HUES64 (cell line): ENCODE measurements at regions not wholly inside any gene's neighbourhood (a gene's known extent, or its start where the extent isn't known, plus 50 kb on each side); places are given as distances from the start of the nearest gene placed in this dataset.

ENCODE experiments used
- H3K27ac ChIP-seq: 2 replicates; pipeline ENCODE4 v1.7.0; 2013; ENCODE audit warnings: low read depth, low read length, inconsistent platforms
- H3K27me3 ChIP-seq: 2 replicates; pipeline ENCODE4 v1.6.1; 2013; ENCODE audit warnings: mild to moderate bottlenecking, low read length; ENCODE audit not compliant: insufficient read depth
- H3K36me3 ChIP-seq: 2 replicates; pipeline ENCODE4 v1.6.1; 2013; ENCODE audit warnings: mild to moderate bottlenecking, low read length; ENCODE audit not compliant: insufficient read depth
- H3K4me1 ChIP-seq: 2 replicates; pipeline ENCODE4 v1.6.1; 2013; ENCODE audit warnings: mild to moderate bottlenecking, low read length, moderate library complexity; ENCODE audit not compliant: insufficient read depth
- H3K4me3 ChIP-seq: 2 replicates; pipeline ENCODE4 v1.5.1; 2013; ENCODE audit warnings: mild to moderate bottlenecking, low read length, moderate library complexity
- H3K9ac ChIP-seq: 2 replicates; pipeline ENCODE4 v1.6.1; 2013; ENCODE audit warnings: mild to moderate bottlenecking, low read depth, low read length
- H3K9me3 ChIP-seq: 2 replicates; pipeline ENCODE4 v1.6.1; 2013; ENCODE audit warnings: low read depth, low read length; ENCODE audit not compliant: insufficient read depth
- WGBS: fragments of 150-250, 120-280 bp; methylation state at CpG from one replicate; pipeline ENCODE4 v1.1.7; 2013; ENCODE audit warnings: missing lambda C conversion rate; 5-methylcytosine and 5-hydroxymethylcytosine counted together

DNA sequence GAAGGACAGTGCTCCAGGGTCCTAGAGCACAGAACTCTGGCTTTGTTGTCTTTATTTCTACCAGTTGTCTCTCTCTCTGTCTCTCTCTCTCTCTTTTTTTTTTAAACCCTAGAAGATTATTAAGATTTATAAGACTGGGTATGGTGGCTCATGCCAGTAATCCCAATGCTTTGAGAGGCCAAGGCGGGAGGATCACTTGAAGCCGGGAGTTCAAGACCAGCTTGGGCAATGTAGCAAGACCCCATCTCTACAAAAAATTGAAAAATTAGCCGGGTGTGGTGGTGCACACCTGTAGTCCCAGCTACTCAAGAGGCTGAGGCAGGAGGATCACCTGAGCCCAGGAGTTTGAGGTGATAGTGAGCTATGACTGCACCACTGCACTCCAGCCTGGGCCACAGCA, 65.0 kb upstream of the ABL1 start:
- WGBS, result 78% methylated on average over 3 of the region's 3 CpGs

DNA sequence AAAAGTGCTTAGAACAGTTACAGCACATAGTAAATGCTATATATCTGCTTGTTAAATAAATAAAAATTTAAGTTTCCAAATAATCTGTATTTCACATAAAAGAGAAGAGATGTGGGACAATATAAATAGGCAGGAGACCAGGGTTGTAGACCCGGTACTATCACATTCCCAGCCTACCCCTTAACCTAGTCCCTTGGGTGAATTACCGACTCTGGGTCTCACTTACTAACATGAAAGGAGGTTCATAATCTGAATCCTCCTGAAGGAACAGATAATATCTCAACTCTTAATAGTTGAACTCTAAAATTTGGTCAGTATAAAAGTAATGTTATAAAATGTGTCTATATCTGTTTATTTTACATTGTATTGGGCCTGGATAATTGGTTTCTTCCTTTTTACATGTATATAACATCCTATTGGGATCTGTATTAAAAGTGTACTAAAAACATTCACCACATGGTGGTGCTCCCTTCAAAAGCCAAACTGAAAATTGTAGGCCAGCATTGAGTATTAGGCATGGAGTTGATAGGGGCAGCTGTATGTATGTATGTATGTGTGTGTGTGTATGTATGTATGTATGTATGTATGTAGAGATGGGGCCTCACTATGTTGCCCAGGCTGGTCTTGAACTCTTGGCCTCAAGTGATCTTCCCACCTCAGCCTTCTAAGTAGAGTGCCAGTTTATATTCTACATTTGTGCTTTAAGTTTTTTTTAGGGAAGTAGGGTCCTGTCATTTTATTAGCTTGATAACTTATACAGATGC, 64.2 kb upstream of the ABL1 start:
- WGBS, result 77% methylated on average over 2 of the region's 2 CpGs
- Histone ChIP-seq H3K4me1 (peaks cover 22% of the 10 kb centered on the region), H3K9ac (no peak overlapping the region), H3K36me3 (no peaks in the 10 kb centered on the region), H3K4me3 (no peak overlapping the region), H3K27ac (no peak overlapping the region), H3K27me3 (no peaks in the 10 kb centered on the region), H3K9me3 (peaks cover 11% of the 10 kb centered on the region; the same call in 1 of the 2 replicates)

More for the DNA sequence above, 65.0 kb upstream of the ABL1 start:
- Histone ChIP-seq H3K4me1 (peaks cover 22% of the 10 kb centered on the region), H3K9ac (no peak overlapping the region), H3K36me3 (no peaks in the 10 kb centered on the region), H3K9me3 (peaks cover 3% of the 10 kb centered on the region; the same call in 1 of the 2 replicates), H3K27ac (no peak overlapping the region), H3K27me3 (no peaks in the 10 kb centered on the region), H3K4me3 (no peak overlapping the region)

DNA sequence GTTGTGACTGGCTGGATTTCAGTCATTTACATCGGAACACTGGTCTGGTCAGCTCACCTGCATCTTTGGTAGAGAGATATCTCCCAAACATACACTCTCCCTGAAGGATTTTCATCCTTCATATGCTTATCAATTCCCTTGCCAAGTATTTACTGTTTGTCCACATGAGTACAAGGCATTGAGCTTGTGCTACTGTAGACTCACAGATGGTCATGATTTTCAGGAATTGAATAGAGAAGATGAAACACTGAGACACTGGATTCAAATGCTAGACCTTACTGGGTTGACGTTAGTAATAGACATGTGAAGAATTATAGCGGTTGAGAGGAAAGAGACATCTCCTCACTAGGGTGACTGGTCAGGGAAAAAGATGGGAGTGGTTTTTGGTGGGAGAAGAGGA, 62.9 kb upstream of the ABL1 start:
- Histone ChIP-seq H3K4me3 (no peak overlapping the region), H3K9ac (no peak overlapping the region), H3K4me1 (peaks cover 17% of the 10 kb centered on the region), H3K9me3 (peaks cover 13% of the 10 kb centered on the region; the same call in 1 of the 2 replicates), H3K27me3 (no peaks in the 10 kb centered on the region), H3K36me3 (no peaks in the 10 kb centered on the region), H3K27ac (no peak overlapping the region)
- WGBS, result 98% methylated on average over 3 of the region's 3 CpGs

DNA sequence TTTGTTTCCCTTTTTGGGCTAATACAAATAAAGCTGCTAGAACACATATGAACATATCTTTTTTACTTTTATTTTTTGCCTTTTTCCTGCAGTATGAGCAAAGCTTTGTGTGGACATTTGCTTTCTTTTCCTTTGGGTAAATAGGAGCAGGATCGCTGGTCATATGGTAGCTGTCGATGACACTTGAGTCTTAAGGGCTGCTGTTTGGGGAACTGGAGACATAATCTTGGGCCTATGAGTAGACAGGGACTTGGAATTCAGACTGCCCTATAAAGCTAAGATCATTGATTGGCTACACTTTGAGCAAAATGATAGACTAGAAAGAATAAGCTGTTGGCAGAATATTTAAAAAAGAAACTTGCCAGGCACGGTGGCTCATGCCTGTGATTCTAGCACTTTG, 60.9 kb upstream of the ABL1 start:
- H3K9ac ChIP-seq, result no peak overlapping the region
- 91% methylated on average over 3 of the region's 3 CpGs for WGBS

DNA sequence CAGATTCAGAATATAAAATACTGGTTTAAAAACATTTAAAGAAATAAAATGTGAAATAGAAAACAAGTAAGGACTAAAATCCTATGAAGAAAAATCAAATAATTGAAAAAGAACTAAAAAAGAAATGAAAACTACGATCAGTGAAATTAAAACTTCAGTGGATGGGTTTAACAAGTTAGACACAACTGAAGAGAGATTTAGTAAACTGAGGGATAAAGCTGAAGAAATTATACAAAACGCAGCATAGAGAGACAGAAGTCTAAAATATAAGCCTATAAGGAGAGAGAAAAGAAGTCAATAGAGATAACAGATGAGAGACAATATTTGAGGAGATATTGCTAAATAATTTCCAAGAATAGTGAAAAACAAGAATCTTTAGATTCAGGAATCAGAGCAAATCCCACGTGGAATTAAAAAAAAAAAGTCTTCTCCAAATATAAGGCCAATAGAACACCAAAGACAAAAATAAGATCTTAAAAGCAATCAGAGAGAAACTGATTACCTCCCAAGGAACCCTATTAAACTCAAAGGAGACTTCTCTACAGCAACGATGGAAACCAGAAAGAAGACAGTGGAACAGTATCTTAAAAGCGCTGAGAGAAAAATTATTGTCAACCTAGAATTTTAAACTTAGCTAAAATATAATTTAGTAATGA, 59.6 kb upstream of the ABL1 start:
- Histone ChIP-seq H3K27ac (no peak overlapping the region), H3K27me3 (no peaks in the 10 kb centered on the region), H3K9ac (no peak overlapping the region), H3K36me3 (no peaks in the 10 kb centered on the region), H3K9me3 (peaks cover 13% of the 10 kb centered on the region; the same call in 1 of the 2 replicates), H3K4me1 (peaks cover 5% of the 10 kb centered on the region; the same call in 1 of the 2 replicates), H3K4me3 (no peak overlapping the region)
- WGBS, result 96% methylated on average over 4 of the region's 5 CpGs

More for the DNA sequence above, 60.9 kb upstream of the ABL1 start:
- H3K4me3 ChIP-seq, result no peak overlapping the region
- peaks cover 5% of the 10 kb centered on the region; the same call in 1 of the 2 replicates for H3K4me1 ChIP-seq
- no peak overlapping the region for H3K27ac ChIP-seq
- peaks cover 13% of the 10 kb centered on the region; the same call in 1 of the 2 replicates for H3K9me3 ChIP-seq
- H3K27me3 ChIP-seq, result no peaks in the 10 kb centered on the region
- no peaks in the 10 kb centered on the region for H3K36me3 ChIP-seq

DNA sequence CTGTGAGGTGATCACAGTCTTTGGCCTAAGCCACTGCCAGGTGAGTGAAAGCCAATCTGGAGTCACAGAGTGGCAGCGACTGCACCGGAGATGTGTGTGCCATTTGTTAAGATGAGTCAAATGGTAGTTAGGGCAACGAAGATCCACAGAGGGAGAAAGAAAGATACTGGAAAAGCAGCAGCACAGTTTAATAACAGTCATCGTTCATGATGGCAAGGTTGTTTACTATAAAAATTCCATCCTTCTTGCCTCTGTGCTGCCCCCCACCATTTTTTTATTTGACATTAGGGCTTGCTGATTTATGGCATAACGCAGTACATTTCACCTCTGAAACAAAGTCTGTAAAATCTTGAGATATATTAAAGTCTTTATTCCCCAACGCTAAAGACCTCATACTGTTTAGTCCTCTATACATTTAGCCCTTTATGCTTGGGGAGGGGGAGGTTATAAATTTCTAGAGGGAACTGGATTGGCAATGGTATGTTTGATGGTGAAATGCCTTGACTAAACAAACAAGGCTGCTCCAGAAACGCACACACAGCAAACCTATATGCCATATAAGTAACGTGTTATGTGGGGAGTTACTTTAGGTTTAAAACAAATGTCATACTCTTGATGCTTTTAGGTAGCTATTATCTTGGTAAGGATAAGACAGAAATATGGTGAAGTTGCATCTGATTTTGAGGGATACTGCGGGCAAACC, 55.8 kb upstream of the ABL1 start:
- H3K27me3 ChIP-seq, result no peaks in the 10 kb centered on the region
- H3K27ac ChIP-seq, result no peak overlapping the region
- H3K4me3 ChIP-seq, result no peak overlapping the region
- no peaks in the 10 kb centered on the region for H3K36me3 ChIP-seq
- H3K9ac ChIP-seq, result no peak overlapping the region
- H3K9me3 ChIP-seq, result peaks cover 13% of the 10 kb centered on the region; the same call in 1 of the 2 replicates
- 86% methylated on average over 6 of the region's 9 CpGs for WGBS
- H3K4me1 ChIP-seq, result peaks cover 4% of the 10 kb centered on the region; the same call in 1 of the 2 replicates

DNA sequence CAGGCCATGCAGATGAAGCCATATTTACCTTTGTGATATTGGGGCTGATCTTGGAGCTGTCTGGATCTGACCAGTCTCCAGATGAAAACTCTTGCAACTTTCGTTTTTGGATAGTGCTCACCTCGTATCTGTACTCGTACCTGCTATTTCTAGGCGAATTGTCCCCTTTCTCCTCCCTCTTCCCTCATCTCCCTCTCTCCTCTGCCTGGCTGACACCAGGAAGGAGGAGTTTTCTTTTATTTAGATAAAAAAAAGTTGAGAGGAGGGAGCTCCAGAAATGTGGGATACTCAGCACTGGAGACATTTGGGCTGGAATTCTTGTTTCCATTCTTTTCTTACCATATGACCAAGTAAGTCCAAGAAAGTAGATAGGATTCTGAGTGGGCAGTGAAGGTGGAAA, 54.6 kb upstream of the ABL1 start:
- H3K9me3 ChIP-seq, result peaks cover 7% of the 10 kb centered on the region; the same call in 1 of the 2 replicates
- no peak overlapping the region for H3K27ac ChIP-seq
- H3K9ac ChIP-seq, result no peak overlapping the region
- WGBS, result 92% methylated on average over 4 of the region's 4 CpGs
- no peaks in the 10 kb centered on the region for H3K36me3 ChIP-seq
- H3K4me3 ChIP-seq, result no peak overlapping the region
- no peaks in the 10 kb centered on the region for H3K27me3 ChIP-seq
- H3K4me1 ChIP-seq, result no peaks in the 10 kb centered on the region

DNA sequence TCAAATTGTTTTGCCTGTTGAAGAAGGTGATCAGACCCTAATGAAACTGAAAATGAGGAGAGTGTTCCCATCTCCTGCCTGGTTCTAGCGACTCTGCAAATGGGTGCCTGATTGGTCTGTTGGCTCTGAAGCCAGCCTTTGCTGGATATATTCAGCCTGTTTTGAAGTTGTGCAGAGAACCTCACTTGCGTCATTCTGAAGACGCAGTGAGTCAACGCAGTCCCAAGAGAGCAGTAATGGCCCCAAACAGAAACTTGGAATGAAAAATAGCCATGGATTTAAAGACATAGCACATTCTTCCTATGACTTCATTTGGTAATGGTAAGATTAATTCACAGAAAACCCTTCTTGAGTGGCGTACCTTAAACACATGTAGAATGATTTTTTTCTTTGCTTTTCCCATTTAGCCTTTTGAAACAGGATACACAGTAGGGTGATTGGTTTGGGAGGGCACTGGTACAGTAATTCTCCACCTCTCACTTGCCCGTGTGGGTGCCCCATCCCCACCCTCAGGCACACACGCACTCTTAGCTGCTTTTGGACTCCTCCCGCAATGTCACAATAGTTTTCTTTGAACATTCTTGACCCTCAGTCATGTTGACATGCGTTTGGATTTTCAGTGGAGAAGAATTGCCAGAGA, 54.1 kb upstream of the ABL1 start:
- peaks cover 1% of the 10 kb centered on the region; the same call in 1 of the 2 replicates for H3K9me3 ChIP-seq
- WGBS, result 92% methylated on average over 9 of the region's 9 CpGs

DNA sequence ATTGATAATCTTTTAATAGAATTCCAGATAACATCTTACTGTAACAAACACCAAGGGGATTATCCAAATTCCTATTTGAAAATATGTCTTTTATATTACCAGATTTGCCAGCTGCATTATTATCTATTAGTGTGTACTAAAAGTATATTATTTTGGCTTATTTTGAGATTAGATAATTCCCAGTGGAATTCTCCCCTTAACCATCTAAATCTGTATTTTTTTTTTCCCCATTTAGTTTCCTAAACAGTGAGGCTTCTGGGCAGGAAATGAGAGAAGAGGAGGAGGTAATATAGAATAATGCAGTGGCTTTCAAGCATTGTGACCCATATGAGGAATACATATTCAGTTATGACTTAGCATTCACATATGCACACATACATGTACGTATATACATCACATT, 53.5 kb upstream of the ABL1 start:
- no peak overlapping the region for H3K27ac ChIP-seq
- no peak overlapping the region for H3K9ac ChIP-seq
- no peaks in the 10 kb centered on the region for H3K4me1 ChIP-seq
- no CpG with 5 or more reads among the region's 1 CpG for WGBS
- H3K27me3 ChIP-seq, result no peaks in the 10 kb centered on the region
- H3K9me3 ChIP-seq, result no peaks in the 10 kb centered on the region
- no peaks in the 10 kb centered on the region for H3K36me3 ChIP-seq
- H3K4me3 ChIP-seq, result no peak overlapping the region

More for the DNA sequence above, 54.1 kb upstream of the ABL1 start:
- no peaks in the 10 kb centered on the region for H3K36me3 ChIP-seq
- H3K4me3 ChIP-seq, result no peak overlapping the region
- no peak overlapping the region for H3K9ac ChIP-seq
- H3K27ac ChIP-seq, result no peak overlapping the region
- H3K4me1 ChIP-seq, result no peaks in the 10 kb centered on the region
- H3K27me3 ChIP-seq, result no peaks in the 10 kb centered on the region

DNA sequence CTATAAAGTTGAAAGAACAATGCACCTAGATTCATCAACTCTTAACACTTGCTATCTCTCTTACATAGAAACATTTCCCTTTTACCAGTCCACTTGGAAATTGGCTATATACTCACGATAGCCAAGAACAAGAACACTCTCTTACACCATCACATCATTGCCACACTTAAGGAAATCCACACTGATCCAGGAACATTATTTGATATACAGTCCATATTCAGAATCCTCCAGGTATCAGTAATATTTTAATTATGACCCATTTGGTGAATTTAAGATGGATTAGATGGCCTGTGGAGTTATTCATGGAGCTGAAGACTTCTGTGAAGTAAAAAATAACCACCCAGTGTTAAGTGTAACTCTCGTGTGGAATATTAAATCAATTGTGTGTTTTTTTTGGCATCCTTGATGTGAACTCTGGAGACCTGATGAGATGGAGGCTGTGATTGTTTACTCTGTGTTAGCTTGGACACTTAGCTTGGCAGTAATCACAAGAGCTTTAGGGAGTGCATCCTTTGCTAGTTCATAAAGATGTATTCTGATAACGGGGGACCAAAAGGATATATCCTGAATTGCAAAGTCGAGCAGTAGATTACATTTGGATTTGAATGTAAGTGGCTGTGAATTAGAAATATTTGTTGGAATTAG, 52.0 kb upstream of the ABL1 start:
- Histone ChIP-seq H3K4me1 (0 out of 2 replicates have a peak, but pooled peaks cover 5% of the 10 kb centered on the region), H3K36me3 (no peaks in the 10 kb centered on the region), H3K4me3 (no peak overlapping the region), H3K9me3 (no peaks in the 10 kb centered on the region), H3K9ac (no peak overlapping the region), H3K27me3 (no peaks in the 10 kb centered on the region), H3K27ac (no peak overlapping the region)
- 93% methylated on average over 4 of the region's 4 CpGs for whole genome bisulfite sequencing
